HEK293T (cell line): ENCODE measurements at regions not wholly inside any gene's neighbourhood (a gene's known extent, or its start where the extent isn't known, plus 50 kb on each side); places are given as distances from the start of the nearest gene placed in this dataset.
"Not testable (repeated sequence)": the region's sequence is repeated elsewhere in the genome, so short reads cannot be mapped to it uniquely, and the experiment has no call there.

Source experiments
- BHLHE40 ChIP-seq: fragments of 450-650 bp; IDR thresholded peaks from 2 replicates; pipeline ENCODE4 v1.6.1; 2016; ENCODE audit warnings: mild to moderate bottlenecking, moderate library complexity, borderline replicate concordance
- ELF4 ChIP-seq: fragments of 450-650 bp; IDR thresholded peaks from 2 replicates; pipeline ENCODE4 v1.6.1; 2017; ENCODE audit warnings: antibody characterized with exemption
- FOXA1 ChIP-seq: fragments of 450-650 bp; IDR thresholded peaks from 2 replicates; pipeline ENCODE4 v1.6.1; 2016; ENCODE audit warnings: mild to moderate bottlenecking
- FOXM1 ChIP-seq: fragments of 450-650 bp; IDR thresholded peaks from 2 replicates; pipeline ENCODE4 v1.6.1; 2017; ENCODE audit warnings: mild to moderate bottlenecking, borderline replicate concordance
- HDGF ChIP-seq: fragments of 450-650 bp; IDR thresholded peaks from 2 replicates; pipeline ENCODE4 v1.6.1; 2017; ENCODE audit warnings: antibody characterized with exemption, borderline replicate concordance
- L3MBTL2 ChIP-seq: fragments of 450-650 bp; conservative IDR thresholded peaks from 2 replicates; pipeline ENCODE4 v1.6.1; 2016; ENCODE audit warnings: mild to moderate bottlenecking
- LEF1 ChIP-seq: fragments of 450-650 bp; IDR thresholded peaks from 2 replicates; pipeline ENCODE4 v1.6.1; 2017; ENCODE audit warnings: mild to moderate bottlenecking, borderline replicate concordance
- SP1 ChIP-seq: fragments of 450-650 bp; IDR thresholded peaks from 2 replicates; pipeline ENCODE4 v1.6.1; 2017
- ZNF384 ChIP-seq: fragments of 450-650 bp; IDR thresholded peaks from 2 replicates; pipeline ENCODE4 v1.6.1; 2016

DNA sequence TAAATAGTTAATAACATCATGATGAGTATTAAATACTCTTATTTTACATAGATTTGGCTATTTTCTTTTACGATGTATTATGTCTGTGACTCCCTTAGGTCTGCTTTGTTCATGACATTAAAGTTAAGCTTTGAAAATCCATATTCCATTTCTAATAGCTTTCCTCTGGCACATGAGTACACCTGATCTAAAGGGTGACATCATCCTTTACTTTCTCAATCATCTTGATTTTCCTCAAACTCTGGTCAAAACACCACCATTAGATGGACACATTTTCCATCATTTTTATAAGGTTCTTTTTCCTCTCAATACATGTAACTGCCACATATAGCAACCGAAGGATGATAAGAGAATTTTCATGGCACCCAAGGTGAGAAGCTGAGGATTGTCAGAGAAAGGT lies 54.3 kb upstream of the BDP1 start:
- TF ChIP-seq FOXA1, BHLHE40, LEF1, ZNF384, ELF4, FOXM1, SP1, HDGF, L3MBTL2: not testable (repeated sequence)
